Brain microvascular endothelial cell (primary cell): ENCODE measurements at regions not wholly inside any gene's neighbourhood (a gene's known extent, or its start where the extent isn't known, plus 50 kb on each side); places are given as distances from the start of the nearest gene placed in this dataset.

ENCODE experiments used
- DNase-seq: peaks from one replicate; pipeline ENCODE4 v3.0.0-alpha.2; 2020
- H3K27ac ChIP-seq: fragments of 250-450 bp; sonication (Bioruptor Pico); 2 replicates; pipeline ENCODE4 v1.5.1; 2020; ENCODE audit warnings: mild to moderate bottlenecking, moderate library complexity
- H3K27me3 ChIP-seq: fragments of 250-450 bp; sonication (Bioruptor Pico); replicated peaks from 2 replicates; pipeline ENCODE4 v1.5.1; 2020; ENCODE audit warnings: mild to moderate bottlenecking
- H3K36me3 ChIP-seq: fragments of 250-450 bp; sonication (Bioruptor Pico); replicated peaks from 2 replicates; pipeline ENCODE4 v1.5.1; 2020; ENCODE audit warnings: mild to moderate bottlenecking
- H3K4me3 ChIP-seq: 2 replicates; pipeline ENCODE4 v1.5.1; 2011; ENCODE audit warnings: low read depth, mild to moderate bottlenecking, control low read depth, low read length, moderate library complexity
- in situ Hi-C: cut with HindIII; loops from 2 replicates; pipeline ENCODE4 v1.10.0; 2017; ENCODE audit warnings: low sequenced_read_pairs, low pct_ligation_motif_present
- TF ChIP-seq, protein P1 (sequence below): IDR thresholded peaks from 2 replicates; pipeline ENCODE4 v1.5.1; 2011; ENCODE audit warnings: low read depth, mild to moderate bottlenecking, moderate library complexity, low read length, control low read depth, inconsistent platforms; ENCODE audit errors: missing control alignments

DNA sequence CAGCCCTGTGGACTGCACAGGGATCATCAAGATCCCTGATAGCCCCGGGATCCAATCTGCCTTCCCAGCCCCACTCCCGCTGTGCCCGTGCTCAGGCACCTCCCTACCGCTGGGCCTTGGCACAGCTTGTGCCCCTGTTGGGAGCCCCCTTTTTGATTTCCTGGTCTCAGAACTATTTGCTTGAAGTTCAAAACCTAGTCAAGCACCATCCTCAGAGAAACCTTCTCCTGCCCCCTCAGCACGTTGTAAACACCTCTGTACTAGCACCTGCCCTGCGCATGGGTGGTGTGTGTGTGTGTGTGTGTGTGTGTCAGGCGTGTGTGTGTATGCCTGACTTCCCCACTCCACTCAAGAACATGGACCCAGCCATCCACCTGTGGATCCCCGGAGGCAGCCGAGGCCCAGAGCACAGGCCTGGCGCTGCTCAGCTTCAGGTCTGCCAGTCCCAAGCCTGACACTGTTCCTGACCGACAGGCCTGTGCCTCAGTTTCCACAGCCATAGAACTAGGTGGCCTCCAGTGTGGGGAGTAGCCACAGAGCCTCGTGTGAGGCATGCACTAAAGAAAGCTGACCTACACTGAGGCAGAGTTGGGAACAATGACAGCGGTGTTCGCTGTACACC, 65.5 kb downstream of the ADRA2C start:
- peaks cover 4% of the 10 kb centered on the region for H3K27me3 ChIP-seq
- no peak for DNase-seq
- TF ChIP-seq, protein P1, sequence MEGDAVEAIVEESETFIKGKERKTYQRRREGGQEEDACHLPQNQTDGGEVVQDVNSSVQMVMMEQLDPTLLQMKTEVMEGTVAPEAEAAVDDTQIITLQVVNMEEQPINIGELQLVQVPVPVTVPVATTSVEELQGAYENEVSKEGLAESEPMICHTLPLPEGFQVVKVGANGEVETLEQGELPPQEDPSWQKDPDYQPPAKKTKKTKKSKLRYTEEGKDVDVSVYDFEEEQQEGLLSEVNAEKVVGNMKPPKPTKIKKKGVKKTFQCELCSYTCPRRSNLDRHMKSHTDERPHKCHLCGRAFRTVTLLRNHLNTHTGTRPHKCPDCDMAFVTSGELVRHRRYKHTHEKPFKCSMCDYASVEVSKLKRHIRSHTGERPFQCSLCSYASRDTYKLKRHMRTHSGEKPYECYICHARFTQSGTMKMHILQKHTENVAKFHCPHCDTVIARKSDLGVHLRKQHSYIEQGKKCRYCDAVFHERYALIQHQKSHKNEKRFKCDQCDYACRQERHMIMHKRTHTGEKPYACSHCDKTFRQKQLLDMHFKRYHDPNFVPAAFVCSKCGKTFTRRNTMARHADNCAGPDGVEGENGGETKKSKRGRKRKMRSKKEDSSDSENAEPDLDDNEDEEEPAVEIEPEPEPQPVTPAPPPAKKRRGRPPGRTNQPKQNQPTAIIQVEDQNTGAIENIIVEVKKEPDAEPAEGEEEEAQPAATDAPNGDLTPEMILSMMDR: no peak
- H3K36me3 ChIP-seq: no peaks in the 10 kb centered on the region
- in situ Hi-C loops: no loop called here
- no peak overlapping the region for H3K4me3 ChIP-seq
- H3K27ac ChIP-seq: no peak overlapping the region

DNA sequence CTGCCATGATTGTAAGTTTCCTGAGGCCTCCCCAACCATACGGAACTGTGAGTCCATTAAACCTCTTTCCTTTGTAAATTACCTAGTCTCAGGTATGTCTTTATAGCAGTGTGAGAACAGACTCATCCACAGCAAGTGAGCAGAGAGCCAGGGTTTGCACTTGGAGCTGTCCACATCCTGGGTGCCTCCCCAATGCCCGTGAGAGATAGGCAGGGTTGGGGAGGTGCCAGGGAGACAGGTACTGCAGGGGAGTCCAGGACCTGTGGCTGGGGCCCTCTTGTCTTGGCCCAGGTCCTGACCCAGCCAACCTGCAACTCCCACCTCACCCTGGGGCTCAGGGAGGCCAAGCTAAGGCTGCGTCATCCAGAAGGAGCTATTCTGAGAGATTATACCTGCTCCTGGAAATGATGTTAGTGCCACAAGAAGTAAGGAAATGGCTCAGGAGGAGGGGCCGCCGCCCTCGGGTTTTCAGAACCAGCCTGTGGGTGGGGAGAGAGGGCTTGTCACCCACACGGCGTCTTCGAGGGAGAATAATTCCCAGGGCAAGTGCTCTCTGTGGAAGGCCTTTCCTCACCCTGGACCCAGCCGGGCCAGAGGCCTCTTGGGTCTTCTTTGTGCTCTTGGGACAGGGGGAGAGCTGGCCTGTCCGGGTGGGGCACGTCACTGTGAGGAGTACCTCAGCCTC, 66.5 kb downstream of the ADRA2C start:
- in situ Hi-C loops: no loop called here
- Histone ChIP-seq H3K27me3 (peaks cover 4% of the 10 kb centered on the region), H3K4me3 (no peak overlapping the region), H3K36me3 (no peaks in the 10 kb centered on the region), H3K27ac (no peak overlapping the region)
- no peak for DNase-seq
- TF ChIP-seq, protein P1: no peak

DNA sequence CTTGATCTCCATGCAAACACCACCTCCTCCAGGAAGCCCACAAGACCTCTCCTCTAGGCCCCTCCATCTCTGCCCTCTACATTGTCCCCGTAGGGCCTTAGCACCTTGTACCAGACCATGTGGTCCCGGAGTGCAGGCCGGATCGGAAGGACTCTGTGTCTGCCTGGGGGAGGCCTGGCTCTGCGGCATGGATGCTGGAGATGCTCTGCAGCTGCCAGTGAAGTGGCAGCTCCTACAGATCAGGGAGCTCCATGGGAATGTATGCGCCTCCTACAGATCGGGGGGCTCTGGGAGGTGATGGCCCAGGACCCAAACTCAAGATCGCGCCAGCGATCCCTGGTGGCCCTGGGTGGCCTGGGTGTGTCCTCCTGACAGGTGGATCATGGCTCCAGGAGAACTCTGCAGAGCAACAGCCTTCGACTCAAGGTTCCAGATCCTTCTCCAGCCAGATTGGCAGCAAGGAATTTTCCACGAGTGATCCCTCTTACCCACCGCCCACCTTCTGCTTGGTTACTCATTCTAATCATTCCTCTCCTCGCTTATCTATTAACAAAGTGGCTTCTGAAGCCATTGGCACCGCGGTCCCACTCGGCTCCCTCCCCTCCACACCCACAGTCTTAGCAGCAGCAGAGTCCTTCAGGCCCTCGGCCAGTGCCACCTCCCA, 67.3 kb downstream of the ADRA2C start:
- DNase-seq: no peak
- Histone ChIP-seq H3K27ac (no peak overlapping the region), H3K36me3 (no peaks in the 10 kb centered on the region), H3K27me3 (peaks cover 4% of the 10 kb centered on the region), H3K4me3 (no peak overlapping the region)
- in situ Hi-C loops: no loop called here
- TF ChIP-seq, protein P1: no peak

- Histone ChIP-seq H3K4me3 (no peak overlapping the region), H3K36me3 (no peaks in the 10 kb centered on the region), H3K27ac (no peak overlapping the region), H3K27me3 (peaks cover 4% of the 10 kb centered on the region)
- in situ Hi-C loops: no loop called here
- DNase-seq: no peak
- TF ChIP-seq, protein P1: no peak
Measured at GRCh38 chr4:3834186-3834662, 68.0 kb downstream of the ADRA2C start.

- in situ Hi-C loops: no loop called here
- no peaks in the 10 kb centered on the region for H3K36me3 ChIP-seq
- no peak for DNase-seq
- no peak overlapping the region for H3K27ac ChIP-seq
- peaks cover 4% of the 10 kb centered on the region for H3K27me3 ChIP-seq
- H3K4me3 ChIP-seq: no peak overlapping the region
- TF ChIP-seq, protein P1: no peak
Measured at GRCh38 chr4:3834663-3835521, 68.7 kb downstream of the ADRA2C start.
